ENCODE measurements at regions not wholly inside any gene's neighbourhood (a gene's known extent, or its start where the extent isn't known, plus 50 kb on each side); places are given as distances from the start of the nearest gene placed in this dataset.

GRCh38 chr18:45191795-45192194 is 423.5 kb upstream of the SLC14A2 start (continued):
- TF ChIP-seq USF1 (IDR thresholded peaks at IDR 0.05; ENCODE audit: borderline replicate concordance, low read depth) (no peak), FOSL2 (IDR thresholded peaks at IDR 0.05; ENCODE audit: borderline replicate concordance, low read depth) (no peak), GABPA (IDR thresholded peaks at IDR 0.05; ENCODE audit: low read depth) (no peak), RXRA (IDR thresholded peaks at IDR 0.05; ENCODE audit: borderline replicate concordance, low read depth) (no peak), TAF1 (IDR thresholded peaks at IDR 0.05; ENCODE audit: borderline replicate concordance, low read depth, low read length) (no peak)
- TF ChIP-seq, protein P1, sequence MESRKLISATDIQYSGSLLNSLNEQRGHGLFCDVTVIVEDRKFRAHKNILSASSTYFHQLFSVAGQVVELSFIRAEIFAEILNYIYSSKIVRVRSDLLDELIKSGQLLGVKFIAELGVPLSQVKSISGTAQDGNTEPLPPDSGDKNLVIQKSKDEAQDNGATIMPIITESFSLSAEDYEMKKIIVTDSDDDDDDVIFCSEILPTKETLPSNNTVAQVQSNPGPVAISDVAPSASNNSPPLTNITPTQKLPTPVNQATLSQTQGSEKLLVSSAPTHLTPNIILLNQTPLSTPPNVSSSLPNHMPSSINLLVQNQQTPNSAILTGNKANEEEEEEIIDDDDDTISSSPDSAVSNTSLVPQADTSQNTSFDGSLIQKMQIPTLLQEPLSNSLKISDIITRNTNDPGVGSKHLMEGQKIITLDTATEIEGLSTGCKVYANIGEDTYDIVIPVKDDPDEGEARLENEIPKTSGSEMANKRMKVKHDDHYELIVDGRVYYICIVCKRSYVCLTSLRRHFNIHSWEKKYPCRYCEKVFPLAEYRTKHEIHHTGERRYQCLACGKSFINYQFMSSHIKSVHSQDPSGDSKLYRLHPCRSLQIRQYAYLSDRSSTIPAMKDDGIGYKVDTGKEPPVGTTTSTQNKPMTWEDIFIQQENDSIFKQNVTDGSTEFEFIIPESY (IDR thresholded peaks at IDR 0.05; ENCODE audit: borderline replicate concordance, low read depth) = no peak

DNA sequence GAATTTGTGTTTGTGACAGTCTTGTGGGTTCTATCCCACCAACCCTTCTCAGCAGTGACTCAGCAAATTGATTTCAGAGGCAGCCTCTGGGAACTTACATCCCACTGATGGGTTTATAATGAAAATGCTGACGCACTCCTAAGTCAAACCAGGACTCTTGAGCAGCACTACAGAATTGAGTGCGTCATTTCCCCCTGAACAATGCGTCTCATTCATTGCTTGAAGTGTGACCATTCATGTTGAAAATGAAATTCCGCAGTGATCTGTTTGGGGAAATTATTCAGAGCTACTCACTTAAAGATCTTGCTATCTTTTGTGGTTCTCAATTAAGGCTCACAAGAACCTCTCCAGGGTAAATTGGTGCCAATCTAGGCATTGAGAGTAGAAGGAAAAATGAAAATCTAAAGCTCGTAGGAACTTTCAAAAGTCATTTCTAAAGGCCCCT is 417.7 kb upstream of the SLC14A2 start:
- Histone ChIP-seq H3K9ac (no peak overlapping the region), H3K36me3 (replicated peaks in 1 of 2; ENCODE audit: control insufficient read depth in 1 of 2, insufficient read depth in 2 of 2, low read length in 1 of 2) (no peaks in the 10 kb centered on the region), H3K9me3 (peaks cover 5% of the 10 kb centered on the region; the same call in 1 of the 2 replicates), H3K4me2 (no peak overlapping the region), H3K4me1 (ENCODE audit: control insufficient read depth in 1 of 2, insufficient read depth in 2 of 2, low read depth in 1 of 2, low read length in 1 of 2) (0 out of 4 replicates have a peak, but pooled peaks cover 0 to 3% of the 10 kb centered on the region in 2 experiments), H3K9me2 (0 out of 2 replicates have a peak, but pooled peaks cover 5% of the 10 kb centered on the region), H3F3A (replicated peaks; ENCODE audit: insufficient read depth) (no peaks in the 10 kb centered on the region), H3K27me3 (ENCODE audit: insufficient read depth) (no peaks in the 10 kb centered on the region), H3K27ac (ENCODE audit: low read depth in 2 of 2, low read length in 1 of 2) (no peak overlapping the region), H2AFZ (ENCODE audit: low read depth) (no peak overlapping the region), H4K20me1 (ENCODE audit: insufficient read depth) (no peaks in the 10 kb centered on the region), H3K79me2 (ENCODE audit: insufficient read depth) (no peaks in the 10 kb centered on the region), H3K4me3 (ENCODE audit: low read depth in 2 of 2, low read length in 1 of 2) (no peak overlapping the region)
- TF ChIP-seq NFIC (IDR thresholded peaks at IDR 0.05; ENCODE audit: borderline replicate concordance) (no peak), SIN3A (IDR thresholded peaks at IDR 0.05; ENCODE audit: borderline replicate concordance, low read depth, low read length) (no peak)
- POLR2A ChIA-PET = no interaction called here
- WGBS (ENCODE audit: low lambda C conversion rate) = 84% methylated on average over 5 of the region's 5 CpGs
- CTCF ChIA-PET = interaction anchor here (0.6 to 2.0 kb wide), 4 partner anchors 15 to 1367 kb away, joined by 3 to 7 read pairs (median 3); no protein-coding TSS in a partner anchor
- no peak for DNase-seq

DNA sequence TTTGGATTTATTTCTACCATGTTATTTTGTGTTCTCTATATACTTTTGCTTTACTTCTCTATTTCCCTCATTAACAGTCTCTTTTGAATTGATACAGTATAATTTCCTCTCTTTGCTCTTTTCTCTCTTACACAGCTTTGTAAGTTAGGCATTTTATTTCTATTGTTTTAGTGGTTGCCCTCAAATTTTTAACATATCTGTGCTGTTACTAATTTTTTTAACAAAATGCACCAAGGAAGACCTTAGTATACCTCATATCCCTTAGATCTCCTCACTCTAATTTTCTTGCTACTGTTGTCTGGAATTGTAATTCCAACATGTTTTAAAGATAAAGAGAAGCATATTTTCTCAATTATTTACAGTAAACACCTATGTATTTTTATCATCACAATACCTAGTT is 416.8 kb upstream of the SLC14A2 start:
- Histone ChIP-seq H3F3A (replicated peaks; ENCODE audit: insufficient read depth) (no peaks in the 10 kb centered on the region), H3K36me3 (replicated peaks in 1 of 2; ENCODE audit: control insufficient read depth in 1 of 2, insufficient read depth in 2 of 2, low read length in 1 of 2) (no peaks in the 10 kb centered on the region), H3K4me2 (no peak overlapping the region), H3K4me3 (ENCODE audit: low read depth in 2 of 2, low read length in 1 of 2) (no peak overlapping the region), H3K9me2 (no peaks in the 10 kb centered on the region), H3K4me1 (ENCODE audit: control insufficient read depth in 1 of 2, insufficient read depth in 2 of 2, low read depth in 1 of 2, low read length in 1 of 2) (0 out of 4 replicates have a peak, but pooled peaks cover 0 to 3% of the 10 kb centered on the region in 2 experiments), H3K9me3 (peaks cover 5% of the 10 kb centered on the region; the same call in 1 of the 2 replicates), H3K27ac (ENCODE audit: low read depth in 2 of 2, low read length in 1 of 2) (no peak overlapping the region), H2AFZ (ENCODE audit: low read depth) (no peak overlapping the region), H3K27me3 (ENCODE audit: insufficient read depth) (no peaks in the 10 kb centered on the region), H3K79me2 (ENCODE audit: insufficient read depth) (no peaks in the 10 kb centered on the region), H4K20me1 (ENCODE audit: insufficient read depth) (no peaks in the 10 kb centered on the region), H3K9ac (no peak overlapping the region)
- ChIA-PET POLR2A (no interaction called here), CTCF (interaction anchor here (1.3 to 2.0 kb wide), 2 partner anchors 14 to 158 kb away, joined by 3 to 7 read pairs; no protein-coding TSS in a partner anchor)
- no peak for DNase-seq
- TF ChIP-seq JUND (IDR thresholded peaks at IDR 0.05) (no peak), FOXJ3 (CRISPR knock-in tag; IDR thresholded peaks at IDR 0.05) (no peak), POLR2AphosphoS5 (IDR thresholded peaks at IDR 0.05; ENCODE audit: low read depth, low read length) (no peak), GATA2 (CRISPR knock-in tag; IDR thresholded peaks at IDR 0.05) (no peak), EP300 (IDR thresholded peaks at IDR 0.05; ENCODE audit: borderline replicate concordance in 1 of 2, low read depth in 1 of 2, low read length in 1 of 2) (no peak)
- TF ChIP-seq, protein P2, sequence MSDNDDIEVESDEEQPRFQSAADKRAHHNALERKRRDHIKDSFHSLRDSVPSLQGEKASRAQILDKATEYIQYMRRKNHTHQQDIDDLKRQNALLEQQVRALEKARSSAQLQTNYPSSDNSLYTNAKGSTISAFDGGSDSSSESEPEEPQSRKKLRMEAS (IDR thresholded peaks at IDR 0.05; ENCODE audit: low read depth) = no peak

All from SK-N-SH (cell line).